GM18505 (cell line): ENCODE measurements at regions not wholly inside any gene's neighbourhood (a gene's known extent, or its start where the extent isn't known, plus 50 kb on each side); places are given as distances from the start of the nearest gene placed in this dataset.

Source experiments
- ATAC-seq: cut with Tn5 transposase; IDR thresholded peaks from one replicate; pipeline ENCODE4 v1.9.1; 2021; ENCODE audit not compliant: unreplicated experiment
- POLR2A ChIP-seq: IDR thresholded peaks from 4 replicates; pipeline ENCODE4 v1.6.1; 2011; ENCODE audit warnings: borderline replicate concordance; ENCODE audit not compliant: insufficient read depth, insufficient read length; ENCODE audit errors: extremely low read depth

- no peak for ATAC-seq
- no peak for TF ChIP-seq POLR2A
Measured at GRCh38 chr5:171640480-171640879, 145.1 kb upstream of the SMIM23 start.

DNA sequence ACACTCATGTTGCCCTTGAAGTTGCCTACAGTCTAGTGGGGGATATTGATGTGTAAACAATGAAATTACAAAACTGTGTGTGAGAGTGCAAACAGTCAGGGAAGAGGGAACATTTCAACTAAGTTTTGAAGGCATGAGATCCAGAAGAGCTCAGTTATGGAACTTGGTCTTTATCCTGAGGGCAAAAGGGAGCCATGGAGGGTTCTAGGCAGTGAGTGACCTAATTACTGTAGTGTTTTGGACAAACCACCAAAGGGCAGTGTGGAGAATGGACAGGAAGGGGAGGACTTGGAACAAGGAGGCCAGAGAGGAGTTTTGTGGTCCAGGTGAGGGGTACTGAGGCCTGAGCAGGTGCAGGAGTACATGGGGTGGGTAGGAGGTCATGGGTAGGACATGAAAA is 143.7 kb upstream of the SMIM23 start:
- no peak for ATAC-seq
- no peak for TF ChIP-seq POLR2A

DNA sequence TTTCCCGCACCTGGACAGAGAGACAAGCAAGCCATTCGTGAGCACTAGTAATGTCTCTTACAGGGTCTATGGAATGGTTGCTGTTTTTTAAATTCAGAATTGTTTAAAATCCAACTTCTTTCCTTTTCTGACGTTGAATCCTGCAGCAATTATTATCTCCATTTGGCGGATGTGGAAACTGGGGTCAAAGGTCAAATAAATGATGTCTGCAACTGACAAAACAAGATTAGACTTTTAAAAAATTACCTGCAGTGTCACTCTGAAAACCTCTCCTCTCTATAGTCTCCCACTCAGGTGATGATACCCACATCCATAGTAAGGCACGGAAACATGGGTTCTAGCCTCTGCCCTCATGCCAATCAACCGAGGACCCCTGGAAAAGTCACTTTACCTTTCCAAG is 142.7 kb upstream of the SMIM23 start:
- ATAC-seq = no peak
- TF ChIP-seq POLR2A = no peak

DNA sequence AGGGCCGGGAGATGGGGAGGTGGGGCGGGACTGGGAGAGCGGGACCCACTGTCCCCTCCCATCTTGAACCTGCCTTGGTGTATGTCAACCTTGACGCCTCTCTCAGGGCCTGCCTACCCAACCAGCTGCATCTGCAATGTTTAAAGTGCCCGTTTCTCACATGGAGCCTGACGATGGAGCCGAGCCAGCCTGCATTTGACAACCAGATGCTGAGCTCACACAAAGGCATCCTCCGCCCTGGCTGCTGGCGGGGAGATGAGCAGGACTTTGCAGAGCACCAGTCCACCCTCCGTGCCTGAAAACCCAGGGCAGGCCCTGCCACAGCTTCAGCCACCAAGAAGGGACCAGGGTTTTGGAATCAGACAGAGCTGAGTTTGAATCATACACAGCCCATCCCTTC is 141.1 kb upstream of the SMIM23 start:
- TF ChIP-seq POLR2A = no peak
- no peak for ATAC-seq

- no peak for ATAC-seq
- TF ChIP-seq POLR2A = no peak
Measured at GRCh38 chr5:171646102-171647042, 139.2 kb upstream of the SMIM23 start.

DNA sequence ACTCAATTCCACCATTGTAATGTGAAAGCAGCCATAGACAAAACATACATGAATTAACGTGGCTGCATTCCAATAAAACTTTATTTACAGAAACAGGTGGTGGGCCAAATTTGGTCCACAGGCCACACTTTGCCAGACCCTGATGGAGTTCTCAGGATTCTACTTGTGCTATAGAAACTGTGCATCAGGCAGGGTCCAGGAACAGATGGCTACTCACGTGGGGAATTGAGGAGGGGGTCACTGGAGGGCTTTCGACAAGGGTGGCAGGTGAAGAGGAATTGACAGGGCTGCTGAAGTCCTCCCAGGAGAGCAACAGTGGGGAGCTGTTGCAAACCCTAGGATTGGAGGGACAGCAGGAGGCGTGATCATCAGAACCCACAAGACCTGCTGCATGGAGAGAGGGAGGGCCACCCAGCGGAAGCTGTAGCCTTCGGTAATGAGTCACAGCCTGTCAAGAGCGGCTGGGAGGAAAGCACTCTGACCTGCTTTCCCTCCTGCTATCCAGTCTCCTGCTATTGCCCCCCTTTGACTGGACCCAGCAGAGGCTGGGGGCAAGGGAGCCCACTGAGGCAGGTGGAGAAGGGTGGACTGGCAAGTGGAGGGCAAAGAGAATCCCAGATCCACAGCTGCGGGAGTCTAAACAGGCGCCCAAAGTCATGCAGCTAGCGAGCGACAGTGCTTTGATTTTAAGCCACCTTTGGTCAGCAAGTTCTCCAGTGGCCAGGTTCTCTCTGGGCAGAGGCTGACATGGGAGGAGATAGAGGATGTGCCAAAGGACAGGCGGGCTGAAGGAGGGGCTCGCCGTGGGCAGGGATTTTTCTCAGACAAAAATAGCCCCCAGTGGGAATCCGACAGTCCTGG is 138.3 kb upstream of the SMIM23 start:
- no peak for ATAC-seq

DNA sequence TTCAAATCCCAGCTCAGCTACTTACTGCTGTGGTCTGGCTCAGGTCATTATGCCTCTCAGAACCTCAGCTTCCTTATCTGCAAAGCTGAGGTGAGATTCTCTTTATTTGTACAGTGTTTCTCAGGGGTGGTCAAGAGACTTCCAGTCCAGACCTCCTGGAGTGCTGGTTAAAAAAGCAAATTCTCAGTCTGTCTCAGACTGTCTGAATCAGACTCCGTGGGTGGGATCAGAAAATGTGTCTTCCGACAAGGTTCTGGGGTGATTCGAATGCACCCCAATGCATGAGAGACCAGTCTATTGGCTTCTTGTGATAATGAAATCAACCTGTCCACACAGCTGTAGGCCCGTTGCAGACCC is 137.7 kb upstream of the SMIM23 start:
- no peak for TF ChIP-seq POLR2A
- no peak for ATAC-seq

More for the DNA sequence above, 138.3 kb upstream of the SMIM23 start:
- no peak for TF ChIP-seq POLR2A

GRCh38 chr5:171648279-171649074 is 137.1 kb upstream of the SMIM23 start:
- ATAC-seq = no peak

DNA sequence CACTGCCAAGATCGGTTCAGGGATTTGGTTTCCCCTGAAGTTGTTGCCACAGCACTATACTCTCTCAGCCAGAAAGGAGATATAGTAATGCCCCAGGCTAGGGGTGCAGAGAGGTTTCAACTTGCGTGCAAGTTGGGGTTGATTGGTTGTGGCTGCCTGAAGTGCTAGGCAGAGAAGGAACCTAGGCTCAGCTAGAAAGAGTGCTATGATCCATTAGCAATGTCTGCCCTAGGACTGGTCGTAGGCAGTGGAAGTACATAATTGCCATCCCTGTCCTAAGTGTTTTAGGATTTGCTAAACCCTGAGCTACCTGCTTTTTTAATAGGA is 136.6 kb upstream of the SMIM23 start:
- no peak for ATAC-seq
- TF ChIP-seq POLR2A = no peak

More at GRCh38 chr5:171648279-171649074, 137.1 kb upstream of the SMIM23 start:
- TF ChIP-seq POLR2A = no peak

DNA sequence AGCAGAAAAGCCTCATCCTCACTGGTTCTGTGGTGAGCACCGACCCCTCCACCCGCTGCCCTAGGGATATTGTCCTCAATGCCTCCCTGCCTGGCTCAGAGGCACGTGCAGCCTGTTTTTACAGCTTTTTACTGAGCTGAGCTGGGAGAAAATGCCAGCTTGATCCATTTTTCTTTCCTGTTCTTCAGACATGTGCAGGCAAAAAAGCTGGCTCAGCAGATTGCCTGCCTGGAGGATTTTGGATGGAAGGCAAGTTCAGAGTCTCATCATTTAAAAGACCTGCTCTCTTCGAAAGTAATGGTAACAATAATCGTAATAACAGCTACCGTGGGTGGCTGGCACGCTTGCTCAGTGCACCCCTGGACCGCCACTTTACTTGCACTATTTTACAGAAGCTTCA is 135.0 kb upstream of the SMIM23 start:
- no peak for TF ChIP-seq POLR2A
- no peak for ATAC-seq

DNA sequence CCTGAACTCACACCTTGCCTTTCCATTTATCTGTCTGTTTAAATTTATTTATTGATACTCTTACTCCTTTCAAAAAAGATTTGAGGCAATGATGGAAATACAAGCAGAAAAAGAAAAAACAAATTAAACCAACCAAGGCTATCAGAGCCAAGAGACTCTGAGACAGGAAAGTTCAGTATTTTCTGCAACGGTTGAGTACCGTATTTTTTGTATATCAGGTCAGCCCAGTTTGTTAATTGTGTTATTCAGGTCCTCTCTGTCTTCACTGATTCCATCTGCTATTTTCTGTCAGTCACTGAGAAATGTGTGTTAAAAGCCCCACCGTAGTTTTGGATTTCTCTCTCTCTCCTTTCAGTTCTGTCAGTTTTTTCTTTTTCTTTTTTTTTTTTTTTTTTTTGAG is 134.5 kb upstream of the SMIM23 start:
- no peak for ATAC-seq

GRCh38 chr5:171654881-171655280 is 130.7 kb upstream of the SMIM23 start:
- no peak for ATAC-seq
- TF ChIP-seq POLR2A = no peak

More for the DNA sequence above, 134.5 kb upstream of the SMIM23 start:
- TF ChIP-seq POLR2A = no peak

- ATAC-seq = no peak
- TF ChIP-seq POLR2A = no peak
Measured at GRCh38 chr5:171657473-171657872, 128.1 kb upstream of the SMIM23 start.
